A673 (cell line): ENCODE measurements at regions not wholly inside any gene's neighbourhood (a gene's known extent, or its start where the extent isn't known, plus 50 kb on each side); places are given as distances from the start of the nearest gene placed in this dataset.

Experiments
- BruUV-seq: library from RNA; stranded (reverse); fragments of 400-500 nt; replicated peaks from 2 replicates; lab custom pipeline; 2021; lab: Mats Ljungman, UMichigan
- CTCF ChIA-PET: fragments of 300-600 bp; sonication (Branson Sonifier 250); formaldehyde crosslinking; loops from one replicate; lab custom pipeline; 2022; ENCODE audit warnings: antibody characterized with exemption; lab: Charles Lee
- POLR2A ChIA-PET: fragments of 300-600 bp; sonication (Branson Sonifier 250); formaldehyde crosslinking; loops from one replicate; lab custom pipeline; 2022; ENCODE audit warnings: antibody characterized with exemption; ENCODE audit not compliant: low non-redundant PET; lab: Charles Lee
- DNase-seq: peaks from one replicate; pipeline ENCODE4 v3.0.0-alpha.2; 2015; ENCODE audit warnings: low spot score
- H3K27ac ChIP-seq: fragments of 200-600 bp; sonication (generic); 2 replicates; pipeline ENCODE4 v1.5.1; 2016; ENCODE audit warnings: mixed run types, low read depth, mild to moderate bottlenecking, mixed read lengths, antibody characterized with exemption, low read length; ENCODE audit not compliant: poor library complexity, severe bottlenecking
- H3K27me3 ChIP-seq: fragments of 200-600 bp; sonication (generic); replicated peaks from 2 replicates; pipeline ENCODE4 v1.6.1; 2017; ENCODE audit warnings: mixed run types, low read depth, mild to moderate bottlenecking, mixed read lengths, antibody characterized with exemption, low read length; ENCODE audit not compliant: insufficient read depth, poor library complexity
- H3K36me3 ChIP-seq: fragments of 200-600 bp; sonication (generic); 2 replicates; pipeline ENCODE4 v1.6.1; 2016; ENCODE audit warnings: mixed run types, mild to moderate bottlenecking, mixed read lengths, antibody characterized with exemption, low read length; ENCODE audit not compliant: insufficient read depth, poor library complexity, severe bottlenecking
- H3K4me1 ChIP-seq: fragments of 200-600 bp; sonication (generic); 2 replicates; pipeline ENCODE4 v1.6.1; 2017; ENCODE audit warnings: mixed run types, mild to moderate bottlenecking, mixed read lengths, antibody characterized with exemption, low read length; ENCODE audit not compliant: insufficient read depth, poor library complexity, severe bottlenecking
- H3K4me3 ChIP-seq: fragments of 200-600 bp; sonication (generic); 2 replicates; pipeline ENCODE4 v1.5.1; 2016; ENCODE audit warnings: low read depth, mixed run types, mild to moderate bottlenecking, mixed read lengths, low read length; ENCODE audit not compliant: poor library complexity, severe bottlenecking
- H3K9me3 ChIP-seq: fragments of 200-600 bp; sonication (generic); 2 replicates; pipeline ENCODE4 v1.6.1; 2016; ENCODE audit warnings: mixed run types, low read depth, mild to moderate bottlenecking, mixed read lengths, antibody characterized with exemption, low read length; ENCODE audit not compliant: poor library complexity, severe bottlenecking
- EZH2 ChIP-seq: fragments of 200-600 bp; sonication (generic); IDR thresholded peaks from 2 replicates; pipeline ENCODE4 v1.6.1; 2017; ENCODE audit warnings: borderline replicate concordance, low read depth, mild to moderate bottlenecking, mixed read lengths, antibody characterized with exemption, low read length; ENCODE audit not compliant: poor library complexity, severe bottlenecking
- intact Hi-C: fragments of 100-400 bp; cut with micrococcal nuclease; formaldehyde crosslinking; loops from one replicate; pipeline ENCODE4 v1.10.0; 2022; ENCODE audit not compliant: unreplicated experiment
- TF ChIP-seq, protein P1 (sequence below): fragments of 300-800, 200-600 bp; sonication (generic); conservative IDR thresholded peaks from 2 replicates; pipeline ENCODE4 v1.5.1; 2017; ENCODE audit warnings: low read depth, mild to moderate bottlenecking, antibody characterized with exemption, low read length, moderate library complexity, mixed read lengths

DNA sequence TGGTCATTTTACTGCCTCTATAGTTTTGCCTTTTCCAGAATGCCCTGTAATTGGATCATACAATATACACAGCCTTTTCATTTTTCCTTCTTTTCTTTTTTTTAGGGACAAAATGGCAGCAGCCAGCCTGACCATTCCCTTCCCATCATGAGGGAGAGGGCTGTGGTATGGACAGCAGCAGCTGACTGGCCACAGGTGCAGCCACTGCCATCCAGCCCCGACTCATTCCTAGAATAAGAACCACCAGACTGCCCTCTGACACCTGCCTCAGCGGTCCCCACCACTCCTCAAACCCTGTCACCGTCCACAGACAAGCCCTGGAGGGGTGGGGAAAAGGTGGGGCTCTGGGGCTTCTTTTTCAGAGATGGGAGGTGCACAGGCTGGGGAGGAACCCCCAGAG is 92.8 kb downstream of the EPDR1 start:
- H3K4me1 ChIP-seq = no peaks in the 10 kb centered on the region
- no peak for DNase-seq
- POLR2A ChIA-PET = no interaction called here
- BruUV-seq = no TSS peak
- no peaks in the 10 kb centered on the region for H3K27me3 ChIP-seq
- H3K4me3 ChIP-seq = no peak overlapping the region
- no peak overlapping the region for H3K27ac ChIP-seq
- TF ChIP-seq, protein P1, sequence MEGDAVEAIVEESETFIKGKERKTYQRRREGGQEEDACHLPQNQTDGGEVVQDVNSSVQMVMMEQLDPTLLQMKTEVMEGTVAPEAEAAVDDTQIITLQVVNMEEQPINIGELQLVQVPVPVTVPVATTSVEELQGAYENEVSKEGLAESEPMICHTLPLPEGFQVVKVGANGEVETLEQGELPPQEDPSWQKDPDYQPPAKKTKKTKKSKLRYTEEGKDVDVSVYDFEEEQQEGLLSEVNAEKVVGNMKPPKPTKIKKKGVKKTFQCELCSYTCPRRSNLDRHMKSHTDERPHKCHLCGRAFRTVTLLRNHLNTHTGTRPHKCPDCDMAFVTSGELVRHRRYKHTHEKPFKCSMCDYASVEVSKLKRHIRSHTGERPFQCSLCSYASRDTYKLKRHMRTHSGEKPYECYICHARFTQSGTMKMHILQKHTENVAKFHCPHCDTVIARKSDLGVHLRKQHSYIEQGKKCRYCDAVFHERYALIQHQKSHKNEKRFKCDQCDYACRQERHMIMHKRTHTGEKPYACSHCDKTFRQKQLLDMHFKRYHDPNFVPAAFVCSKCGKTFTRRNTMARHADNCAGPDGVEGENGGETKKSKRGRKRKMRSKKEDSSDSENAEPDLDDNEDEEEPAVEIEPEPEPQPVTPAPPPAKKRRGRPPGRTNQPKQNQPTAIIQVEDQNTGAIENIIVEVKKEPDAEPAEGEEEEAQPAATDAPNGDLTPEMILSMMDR = no peak
- no peak for TF ChIP-seq EZH2
- H3K36me3 ChIP-seq = no peaks in the 10 kb centered on the region
- intact Hi-C loops = no loop called here
- no peaks in the 10 kb centered on the region for H3K9me3 ChIP-seq
- CTCF ChIA-PET = no interaction called here

DNA sequence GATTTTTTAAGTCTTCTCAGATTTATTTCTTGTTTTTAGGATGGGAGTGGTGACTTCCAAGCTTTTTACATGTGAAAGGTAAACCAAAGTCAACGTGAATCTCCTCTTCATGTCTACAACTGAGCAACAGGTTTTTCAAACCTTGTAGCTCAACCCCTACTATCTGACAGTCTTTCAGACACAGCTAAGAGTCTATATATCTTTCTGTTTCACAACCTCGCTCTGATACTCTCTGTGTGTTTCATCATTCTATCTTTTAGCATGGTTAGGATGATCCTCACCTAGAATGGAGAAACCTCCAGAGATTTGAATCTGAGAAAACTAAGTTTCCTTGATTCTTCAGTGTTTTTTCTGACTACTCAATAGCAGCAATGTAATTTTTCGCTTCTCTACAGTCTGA is 96.1 kb downstream of the EPDR1 start:
- no peaks in the 10 kb centered on the region for H3K27me3 ChIP-seq
- H3K27ac ChIP-seq = no peak overlapping the region
- POLR2A ChIA-PET = no interaction called here
- H3K36me3 ChIP-seq = no peaks in the 10 kb centered on the region
- H3K4me3 ChIP-seq = no peak overlapping the region
- DNase-seq = no peak
- BruUV-seq = no TSS peak
- no peak for TF ChIP-seq EZH2
- TF ChIP-seq, protein P1 = no peak
- H3K4me1 ChIP-seq = no peaks in the 10 kb centered on the region
- intact Hi-C loops = no loop called here
- CTCF ChIA-PET = no interaction called here
- no peaks in the 10 kb centered on the region for H3K9me3 ChIP-seq

DNA sequence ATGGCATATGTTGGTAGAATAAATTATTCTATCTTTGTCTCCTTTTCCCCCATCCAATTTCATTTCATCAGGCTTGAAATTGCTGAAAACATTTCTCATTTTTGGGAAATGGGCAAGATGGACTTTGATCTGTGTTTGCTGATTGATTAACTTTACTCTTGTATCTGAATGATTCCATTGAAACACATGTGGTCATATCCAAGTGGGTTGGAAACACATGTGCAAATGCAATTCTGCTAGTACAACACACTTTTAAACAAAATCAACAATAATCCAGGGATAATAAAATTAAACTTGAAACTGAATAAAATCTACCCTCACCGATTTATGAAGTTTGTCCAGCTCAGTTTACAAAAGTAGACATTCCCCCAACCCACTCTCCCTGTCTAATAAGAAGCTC is 96.9 kb downstream of the EPDR1 start:
- no peak overlapping the region for H3K4me3 ChIP-seq
- no TSS peak for BruUV-seq
- H3K27me3 ChIP-seq = no peaks in the 10 kb centered on the region
- CTCF ChIA-PET = no interaction called here
- TF ChIP-seq, protein P1 = no peak
- H3K9me3 ChIP-seq = no peaks in the 10 kb centered on the region
- no peak overlapping the region for H3K27ac ChIP-seq
- POLR2A ChIA-PET = no interaction called here
- no peaks in the 10 kb centered on the region for H3K4me1 ChIP-seq
- intact Hi-C loops = no loop called here
- no peak for DNase-seq
- H3K36me3 ChIP-seq = no peaks in the 10 kb centered on the region
